ENCODE measurements at regions not wholly inside any gene's neighbourhood (a gene's known extent, or its start where the extent isn't known, plus 50 kb on each side); places are given as distances from the start of the nearest gene placed in this dataset.
"Not testable (repeated sequence)": the region's sequence is repeated elsewhere in the genome, so short reads cannot be mapped to it uniquely, and the experiment has no call there.

DNA sequence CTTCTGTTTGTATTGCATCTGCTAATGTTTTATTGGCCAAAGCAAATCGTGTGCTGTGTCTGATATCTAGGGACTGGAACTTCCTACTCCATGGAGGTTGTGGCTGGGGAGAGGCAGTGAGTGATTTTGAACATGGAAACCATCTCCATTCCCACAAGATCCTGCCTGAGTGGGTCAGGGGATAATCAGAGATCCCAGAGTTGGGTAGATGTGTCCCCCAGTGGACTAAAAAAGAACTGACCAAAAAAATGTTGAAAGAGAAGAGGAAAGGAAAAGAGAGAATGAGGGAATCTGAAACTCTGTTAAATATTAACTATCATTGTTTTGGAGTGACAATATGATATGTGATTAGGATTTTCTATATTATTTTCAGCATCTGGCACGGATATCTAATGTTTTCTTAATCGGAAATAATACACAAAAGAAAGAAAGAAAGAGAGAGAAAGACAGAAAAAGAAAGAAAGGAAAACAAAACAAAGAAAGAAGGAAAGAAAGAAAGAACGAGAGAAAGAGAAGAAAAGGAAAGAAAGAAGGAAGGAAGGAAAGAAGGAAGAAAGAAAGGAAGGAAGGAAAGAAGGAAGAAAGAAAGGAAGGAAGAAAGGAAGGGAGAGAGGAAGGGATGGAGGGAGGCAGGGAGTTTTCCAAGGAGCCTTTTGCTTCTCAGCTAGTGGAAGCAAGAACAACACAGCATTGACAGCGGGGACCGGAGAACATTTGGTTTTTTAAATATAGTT lies 638.5 kb downstream of the CCSER2 start:
- Mint-ChIP-seq H3K4me1 (peaks cover 9% of the 10 kb centered on the region), H3K4me3 (no peak overlapping the region), H3K36me3 (ENCODE audit: low read depth) (no peaks in the 10 kb centered on the region), H3K9me3 (no peaks in the 10 kb centered on the region), H3K27ac (no peak overlapping the region), H3K27me3 (ENCODE audit: low read depth) (peaks cover 3% of the 10 kb centered on the region)
- TF ChIP-seq, protein P1, sequence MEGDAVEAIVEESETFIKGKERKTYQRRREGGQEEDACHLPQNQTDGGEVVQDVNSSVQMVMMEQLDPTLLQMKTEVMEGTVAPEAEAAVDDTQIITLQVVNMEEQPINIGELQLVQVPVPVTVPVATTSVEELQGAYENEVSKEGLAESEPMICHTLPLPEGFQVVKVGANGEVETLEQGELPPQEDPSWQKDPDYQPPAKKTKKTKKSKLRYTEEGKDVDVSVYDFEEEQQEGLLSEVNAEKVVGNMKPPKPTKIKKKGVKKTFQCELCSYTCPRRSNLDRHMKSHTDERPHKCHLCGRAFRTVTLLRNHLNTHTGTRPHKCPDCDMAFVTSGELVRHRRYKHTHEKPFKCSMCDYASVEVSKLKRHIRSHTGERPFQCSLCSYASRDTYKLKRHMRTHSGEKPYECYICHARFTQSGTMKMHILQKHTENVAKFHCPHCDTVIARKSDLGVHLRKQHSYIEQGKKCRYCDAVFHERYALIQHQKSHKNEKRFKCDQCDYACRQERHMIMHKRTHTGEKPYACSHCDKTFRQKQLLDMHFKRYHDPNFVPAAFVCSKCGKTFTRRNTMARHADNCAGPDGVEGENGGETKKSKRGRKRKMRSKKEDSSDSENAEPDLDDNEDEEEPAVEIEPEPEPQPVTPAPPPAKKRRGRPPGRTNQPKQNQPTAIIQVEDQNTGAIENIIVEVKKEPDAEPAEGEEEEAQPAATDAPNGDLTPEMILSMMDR (IDR thresholded peaks at IDR 0.05; ENCODE audit: unreplicated experiment in 3 of 3), result no peak

DNA sequence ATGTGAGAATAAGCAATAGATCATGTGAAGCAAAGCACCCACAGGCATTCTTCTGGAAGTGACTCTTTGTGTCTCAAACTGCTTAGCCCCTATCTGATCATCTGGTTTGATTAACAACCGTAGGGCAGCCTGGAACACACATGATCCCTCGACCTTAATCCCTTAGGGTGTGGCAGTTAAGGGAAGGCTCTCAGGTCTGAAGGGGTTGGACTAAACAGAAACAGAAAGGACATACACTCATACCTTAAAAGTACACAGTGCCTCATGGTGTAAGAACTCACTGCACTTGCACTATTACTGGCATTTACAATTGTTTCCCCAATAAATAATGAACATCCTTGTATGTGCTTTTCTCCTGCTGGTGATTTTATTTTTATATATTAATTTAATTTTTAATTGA lies 640.9 kb downstream of the CCSER2 start:
- H3K9me3 Mint-ChIP-seq; H3K4me1 Mint-ChIP-seq; H3K27me3 Mint-ChIP-seq (ENCODE audit: low read depth); H3K4me3 Mint-ChIP-seq; H3K36me3 Mint-ChIP-seq (ENCODE audit: low read depth); H3K27ac Mint-ChIP-seq: not testable (repeated sequence)

- TF ChIP-seq, protein P1 (IDR thresholded peaks at IDR 0.05; ENCODE audit: unreplicated experiment in 3 of 3), result no peak
- no peak overlapping the region for H3K27ac Mint-ChIP-seq
- no peaks in the 10 kb centered on the region for H3K4me1 Mint-ChIP-seq
- peaks cover 2% of the 10 kb centered on the region for H3K9me3 Mint-ChIP-seq
- peaks cover 5% of the 10 kb centered on the region for H3K27me3 Mint-ChIP-seq (ENCODE audit: low read depth)
- no peaks in the 10 kb centered on the region for H3K36me3 Mint-ChIP-seq (ENCODE audit: low read depth)
- H3K4me3 Mint-ChIP-seq, result no peak overlapping the region
Observed at GRCh38 chr10:84987039-84987438, 658.6 kb downstream of the CCSER2 start.

DNA sequence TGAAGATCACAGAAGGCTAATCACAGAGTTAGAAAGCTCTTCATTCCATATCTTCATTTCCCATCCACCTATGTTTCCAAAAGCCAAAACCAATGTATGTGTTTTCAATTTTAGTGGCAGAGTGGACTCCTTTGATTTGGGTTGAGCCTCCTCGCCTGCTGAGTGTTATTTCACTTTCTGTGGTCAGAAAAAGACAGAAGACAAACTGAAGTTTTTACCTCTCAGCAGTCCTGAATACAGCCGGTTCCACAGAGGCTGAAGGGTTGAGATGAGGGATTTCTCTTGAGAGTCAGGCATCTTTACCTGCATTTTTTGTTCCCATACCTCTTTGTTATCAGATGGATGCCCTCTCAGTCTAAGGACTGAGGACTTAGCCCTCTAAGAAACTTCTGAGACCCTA lies 659.6 kb downstream of the CCSER2 start:
- no peak overlapping the region for H3K27ac Mint-ChIP-seq
- H3K36me3 Mint-ChIP-seq (ENCODE audit: low read depth), result no peaks in the 10 kb centered on the region
- peaks cover 2% of the 10 kb centered on the region for H3K9me3 Mint-ChIP-seq
- no peaks in the 10 kb centered on the region for H3K4me1 Mint-ChIP-seq
- peaks cover 5% of the 10 kb centered on the region for H3K27me3 Mint-ChIP-seq (ENCODE audit: low read depth)
- TF ChIP-seq, protein P1 (IDR thresholded peaks at IDR 0.05; ENCODE audit: unreplicated experiment in 3 of 3), result no peak
- H3K4me3 Mint-ChIP-seq, result no peak overlapping the region

DNA sequence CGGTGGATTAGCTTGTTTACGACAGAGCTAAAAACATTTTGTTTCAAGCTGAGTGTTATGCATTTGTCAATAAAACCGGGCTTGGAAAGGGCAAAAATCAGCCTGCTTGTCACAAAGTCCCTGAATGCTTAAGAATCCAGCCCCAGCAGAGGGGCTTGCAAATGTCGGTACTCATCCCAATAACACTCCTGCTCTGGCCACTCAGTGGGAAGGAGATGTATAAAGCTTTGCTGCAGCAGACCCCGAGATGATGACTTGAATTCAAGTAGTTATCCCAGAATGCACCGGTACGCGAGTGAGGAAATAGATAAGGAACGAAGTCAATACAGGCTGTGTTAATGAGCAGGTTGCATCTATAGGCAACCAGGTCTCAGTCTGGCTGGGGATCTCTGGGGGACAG lies 662.3 kb downstream of the CCSER2 start:
- H3K27ac Mint-ChIP-seq, result no peak overlapping the region
- TF ChIP-seq, protein P1 (IDR thresholded peaks at IDR 0.05; ENCODE audit: unreplicated experiment in 3 of 3), result no peak
- no peaks in the 10 kb centered on the region for H3K36me3 Mint-ChIP-seq (ENCODE audit: low read depth)

GRCh38 chr10:84991301-84991700 lies 662.9 kb downstream of the CCSER2 start:
- TF ChIP-seq, protein P1 (IDR thresholded peaks at IDR 0.05; ENCODE audit: unreplicated experiment in 3 of 3), result no peak
- Mint-ChIP-seq H3K9me3 (no peaks in the 10 kb centered on the region), H3K36me3 (ENCODE audit: low read depth) (no peaks in the 10 kb centered on the region), H3K4me1 (peaks cover 5% of the 10 kb centered on the region), H3K27me3 (ENCODE audit: low read depth) (peaks cover 5% of the 10 kb centered on the region), H3K4me3 (no peak overlapping the region), H3K27ac (no peak overlapping the region)

More for the DNA sequence above, 662.3 kb downstream of the CCSER2 start:
- Mint-ChIP-seq H3K4me1 (peaks cover 5% of the 10 kb centered on the region), H3K27me3 (ENCODE audit: low read depth) (peaks cover 5% of the 10 kb centered on the region), H3K4me3 (no peak overlapping the region), H3K9me3 (no peaks in the 10 kb centered on the region)
